ENCODE measurements at regions not wholly inside any gene's neighbourhood (a gene's known extent, or its start where the extent isn't known, plus 50 kb on each side); places are given as distances from the start of the nearest gene placed in this dataset.

DNA sequence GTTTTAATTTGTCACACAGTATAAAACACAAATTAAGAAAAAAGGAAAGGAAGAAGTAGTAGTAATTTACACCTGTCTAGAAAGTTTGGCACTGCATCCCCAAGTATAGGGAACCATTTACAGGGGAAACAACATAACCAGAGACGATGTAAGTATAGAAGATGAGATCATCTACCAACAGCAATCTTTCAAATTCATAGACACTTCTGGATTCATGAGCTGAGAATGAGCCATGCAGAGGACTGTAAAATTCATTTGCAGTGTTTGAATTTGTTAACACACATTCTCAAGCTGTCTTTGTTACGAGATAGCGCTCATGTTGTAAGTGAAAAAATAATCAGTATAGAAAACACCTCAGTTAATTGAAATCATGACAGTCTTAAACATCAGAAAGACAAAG, 337.0 kb upstream of the MEOX2 start:
- Histone ChIP-seq H3K4me3 (no peak overlapping the region), H3K4me1 (replicated peaks) (no peaks in the 10 kb centered on the region), H3K36me3 (no peaks in the 10 kb centered on the region), H3K9me3 (no peaks in the 10 kb centered on the region), H3K27me3 (replicated peaks; ENCODE audit: insufficient read depth) (no peaks in the 10 kb centered on the region), H3K27ac (no peak overlapping the region)
- whole genome bisulfite sequencing, result 91% methylated on average over 3 of the region's 3 CpGs
- intact Hi-C loops (cut with DNase I), result no loop called here
- TF ChIP-seq POLR2AphosphoS5 (IDR thresholded peaks at IDR 0.05) (no peak), POLR2A (IDR thresholded peaks at IDR 0.05) (no peak)
- no peak for DNase-seq (ENCODE audit: low spot score)

DNA sequence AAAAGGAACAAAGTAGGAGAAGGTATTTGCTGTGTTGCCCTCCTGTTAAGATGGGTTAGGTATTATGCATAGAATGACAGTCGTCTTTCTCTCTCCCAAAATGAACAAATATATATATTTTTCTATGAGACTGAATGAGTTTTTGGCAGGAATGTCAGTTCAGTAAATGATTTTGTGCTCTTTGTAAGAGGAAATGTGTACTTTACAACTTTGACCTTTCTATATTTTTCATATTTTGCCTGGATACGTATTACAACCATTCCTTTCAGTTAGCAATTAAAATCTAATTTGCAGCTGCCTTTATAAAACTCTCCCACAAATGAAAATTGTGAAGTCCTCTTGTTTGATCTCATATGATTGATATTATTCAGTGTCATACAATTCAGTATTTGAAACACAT, 336.6 kb upstream of the MEOX2 start:
- Histone ChIP-seq H3K9me3 (no peaks in the 10 kb centered on the region), H3K27ac (no peak overlapping the region), H3K4me1 (replicated peaks) (no peaks in the 10 kb centered on the region), H3K27me3 (replicated peaks; ENCODE audit: insufficient read depth) (no peaks in the 10 kb centered on the region), H3K36me3 (no peaks in the 10 kb centered on the region), H3K4me3 (no peak overlapping the region)
- TF ChIP-seq POLR2A (IDR thresholded peaks at IDR 0.05), result no peak
- no peak for TF ChIP-seq POLR2AphosphoS5 (IDR thresholded peaks at IDR 0.05)
- TF ChIP-seq, protein P1, sequence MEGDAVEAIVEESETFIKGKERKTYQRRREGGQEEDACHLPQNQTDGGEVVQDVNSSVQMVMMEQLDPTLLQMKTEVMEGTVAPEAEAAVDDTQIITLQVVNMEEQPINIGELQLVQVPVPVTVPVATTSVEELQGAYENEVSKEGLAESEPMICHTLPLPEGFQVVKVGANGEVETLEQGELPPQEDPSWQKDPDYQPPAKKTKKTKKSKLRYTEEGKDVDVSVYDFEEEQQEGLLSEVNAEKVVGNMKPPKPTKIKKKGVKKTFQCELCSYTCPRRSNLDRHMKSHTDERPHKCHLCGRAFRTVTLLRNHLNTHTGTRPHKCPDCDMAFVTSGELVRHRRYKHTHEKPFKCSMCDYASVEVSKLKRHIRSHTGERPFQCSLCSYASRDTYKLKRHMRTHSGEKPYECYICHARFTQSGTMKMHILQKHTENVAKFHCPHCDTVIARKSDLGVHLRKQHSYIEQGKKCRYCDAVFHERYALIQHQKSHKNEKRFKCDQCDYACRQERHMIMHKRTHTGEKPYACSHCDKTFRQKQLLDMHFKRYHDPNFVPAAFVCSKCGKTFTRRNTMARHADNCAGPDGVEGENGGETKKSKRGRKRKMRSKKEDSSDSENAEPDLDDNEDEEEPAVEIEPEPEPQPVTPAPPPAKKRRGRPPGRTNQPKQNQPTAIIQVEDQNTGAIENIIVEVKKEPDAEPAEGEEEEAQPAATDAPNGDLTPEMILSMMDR (IDR thresholded peaks at IDR 0.05), result no peak
- DNase-seq (ENCODE audit: low spot score), result no peak
- WGBS, result 74% methylated on average over 2 of the region's 2 CpGs
- intact Hi-C loops (cut with DNase I), result no loop called here

- no peak overlapping the region for H3K27ac ChIP-seq
- no peak overlapping the region for H3K4me3 ChIP-seq
- no peak for DNase-seq (ENCODE audit: low spot score)
- H3K36me3 ChIP-seq, result no peaks in the 10 kb centered on the region
- H3K4me1 ChIP-seq (replicated peaks), result no peaks in the 10 kb centered on the region
- intact Hi-C loops (cut with DNase I), result no loop called here
- no peaks in the 10 kb centered on the region for H3K9me3 ChIP-seq
- no peaks in the 10 kb centered on the region for H3K27me3 ChIP-seq (replicated peaks; ENCODE audit: insufficient read depth)
- 61% methylated on average over 1 of the region's 1 CpG for WGBS
- TF ChIP-seq POLR2A (IDR thresholded peaks at IDR 0.05), result no peak
- no peak for TF ChIP-seq POLR2AphosphoS5 (IDR thresholded peaks at IDR 0.05)
- TF ChIP-seq, protein P1 (IDR thresholded peaks at IDR 0.05), result no peak
These were observed 335.4 kb upstream of the MEOX2 start for GRCh38 chr7:16021851-16022250.

- Histone ChIP-seq H3K27me3 (replicated peaks; ENCODE audit: insufficient read depth) (no peaks in the 10 kb centered on the region), H3K9me3 (no peaks in the 10 kb centered on the region), H3K36me3 (no peaks in the 10 kb centered on the region), H3K4me1 (replicated peaks) (no peaks in the 10 kb centered on the region), H3K4me3 (no peak overlapping the region), H3K27ac (no peak overlapping the region)
- no peak for DNase-seq (ENCODE audit: low spot score)
- TF ChIP-seq, protein P1 (IDR thresholded peaks at IDR 0.05), result no peak
- TF ChIP-seq POLR2AphosphoS5 (IDR thresholded peaks at IDR 0.05) (no peak), POLR2A (IDR thresholded peaks at IDR 0.05) (no peak)
- intact Hi-C loops (cut with DNase I), result no loop called here
These were observed 329.5 kb upstream of the MEOX2 start for GRCh38 chr7:16015981-16016380.

- TF ChIP-seq POLR2AphosphoS5 (IDR thresholded peaks at IDR 0.05) (no peak), POLR2A (IDR thresholded peaks at IDR 0.05) (no peak)
- TF ChIP-seq, protein P1 (IDR thresholded peaks at IDR 0.05), result no peak
- Histone ChIP-seq H3K36me3 (no peaks in the 10 kb centered on the region), H3K4me3 (no peak overlapping the region), H3K9me3 (no peaks in the 10 kb centered on the region), H3K27me3 (replicated peaks; ENCODE audit: insufficient read depth) (no peaks in the 10 kb centered on the region), H3K4me1 (replicated peaks) (no peaks in the 10 kb centered on the region), H3K27ac (no peak overlapping the region)
- intact Hi-C loops (cut with DNase I), result no loop called here
- 91% methylated on average over 2 of the region's 2 CpGs for WGBS
- DNase-seq (ENCODE audit: low spot score), result no peak
These were observed 327.5 kb upstream of the MEOX2 start for GRCh38 chr7:16014031-16014430.

All from prostate gland (tissue), 2 donors.